B cell (primary cell): ENCODE measurements at regions not wholly inside any gene's neighbourhood (a gene's known extent, or its start where the extent isn't known, plus 50 kb on each side); places are given as distances from the start of the nearest gene placed in this dataset.

Experiments
- CTCF ChIP-seq: fragments of 200-600 bp; IDR thresholded peaks from one replicate; pipeline ENCODE4 v1.8.0; 2022; ENCODE audit warnings: antibody characterized with exemption, mild to moderate bottlenecking
- EZH2 ChIP-seq: IDR thresholded peaks from 2 replicates; pipeline ENCODE4 v1.6.1; 2012; ENCODE audit warnings: borderline replicate concordance, low read depth, mild to moderate bottlenecking, moderate library complexity, low read length; ENCODE audit not compliant: insufficient read depth, poor library complexity, severe bottlenecking

DNA sequence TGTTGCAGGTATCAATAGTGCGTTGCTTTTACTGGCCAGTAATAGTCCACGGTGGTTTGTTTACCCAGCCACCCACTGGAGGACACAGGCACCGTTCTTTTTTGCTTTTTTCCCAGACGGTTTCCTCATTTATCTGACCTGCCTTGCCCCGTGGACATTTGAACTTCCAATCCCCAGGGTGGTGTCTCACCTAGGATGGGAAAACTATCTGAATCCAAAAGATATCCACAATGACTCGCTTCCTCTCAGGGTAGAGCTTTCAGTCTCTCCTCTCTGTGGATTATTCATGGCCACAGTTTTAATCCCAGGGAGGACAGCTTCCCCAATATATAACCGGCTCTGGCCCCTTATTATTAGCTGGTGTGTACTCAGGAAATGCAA is 170.8 kb downstream of the FOXO1 start:
- TF ChIP-seq CTCF, result no peak
- TF ChIP-seq EZH2, result no peak
